H1 (cell line): ENCODE measurements at regions not wholly inside any gene's neighbourhood (a gene's known extent, or its start where the extent isn't known, plus 50 kb on each side); places are given as distances from the start of the nearest gene placed in this dataset.

Experiments used
- CTBP2 ChIP-seq: IDR thresholded peaks from 2 replicates; pipeline ENCODE4 v1.7.0; 2011; ENCODE audit warnings: borderline replicate concordance, mild to moderate bottlenecking, moderate library complexity, mixed read lengths, low read length; ENCODE audit not compliant: insufficient read depth, insufficient read length
- CTCF ChIP-seq, 3 experiments: IDR thresholded peaks; 1 replicate in 2 of 3; 2 replicates in 1 of 3; pipeline versions ENCODE4 v1.5.1 to v1.6.1; 2011; ENCODE audit warnings: low read length in 3 of 3, mild to moderate bottlenecking in 3 of 3, inconsistent platforms in 2 of 3, low read depth in 1 of 3, moderate library complexity in 1 of 3; ENCODE audit not compliant: insufficient read depth in 1 of 3; ENCODE audit errors: control extremely low read depth in 1 of 3
- HDAC2 ChIP-seq, 2 experiments: fragments of 300-600 bp in 1 of 2; sonication (generic) in 1 of 2; IDR thresholded peaks; 2 replicates each; pipeline ENCODE4 v1.6.1; 2011 to 2012; ENCODE audit warnings: low read depth in 2 of 2, low read length in 2 of 2, mild to moderate bottlenecking in 2 of 2, moderate library complexity in 2 of 2, borderline replicate concordance in 1 of 2, inconsistent platforms in 1 of 2
- MAX ChIP-seq: IDR thresholded peaks from 2 replicates; pipeline ENCODE4 v1.6.1; 2012; ENCODE audit warnings: inconsistent platforms
- POLR2A ChIP-seq, 2 experiments: IDR thresholded peaks; 1 replicate in 1 of 2; 2 replicates in 1 of 2; pipeline ENCODE4 v1.6.1; 2011; ENCODE audit warnings: low read depth in 2 of 2, low read length in 2 of 2, mild to moderate bottlenecking in 2 of 2; ENCODE audit errors: control extremely low read depth in 1 of 2
- POLR2AphosphoS5 ChIP-seq: IDR thresholded peaks from 2 replicates; pipeline ENCODE4 v1.6.1; 2011; ENCODE audit warnings: low read depth, low read length
- RNF2 ChIP-seq: fragments of 200-900, 300-1000 bp; sonication (generic); IDR thresholded peaks from 2 replicates; pipeline ENCODE4 v1.7.1; 2016; ENCODE audit warnings: borderline replicate concordance, low read depth, mild to moderate bottlenecking, antibody characterized with exemption, low read length; ENCODE audit not compliant: poor library complexity, severe bottlenecking; ENCODE audit errors: missing control alignments
- RXRA ChIP-seq: IDR thresholded peaks from 2 replicates; pipeline ENCODE4 v1.6.1; 2011; ENCODE audit warnings: low read depth, mild to moderate bottlenecking, low read length, moderate library complexity; ENCODE audit not compliant: insufficient read depth
- TAF1 ChIP-seq: IDR thresholded peaks from 2 replicates; pipeline ENCODE4 v1.6.1; 2011; ENCODE audit warnings: mild to moderate bottlenecking, low read depth, low read length
- YY1 ChIP-seq: IDR thresholded peaks from 2 replicates; pipeline ENCODE4 v1.6.1; 2011; ENCODE audit warnings: low read depth, mild to moderate bottlenecking, low read length

GRCh38 chr2:88860421-88861075 lies 169.1 kb downstream of the RPIA start:
- TF ChIP-seq TAF1 (no peak), CTBP2 (no peak), CTCF (IDR thresholded peaks at IDR 0.05; ENCODE audit: control extremely low read depth in 1 of 3, insufficient read depth in 1 of 3, low read depth in 1 of 3, low read length in 3 of 3) (no peak), POLR2AphosphoS5 (no peak), RNF2 (no peak), RXRA (no peak), MAX (no peak), HDAC2 (IDR thresholded peaks at IDR 0.05; ENCODE audit: borderline replicate concordance in 1 of 2, low read depth in 2 of 2, low read length in 2 of 2) (no peak), YY1 (no peak), POLR2A (IDR thresholded peaks at IDR 0.05; ENCODE audit: control extremely low read depth in 1 of 2, low read depth in 2 of 2, low read length in 2 of 2) (no peak)
